SH-SY5Y (cell line): ENCODE measurements at regions not wholly inside any gene's neighbourhood (a gene's known extent, or its start where the extent isn't known, plus 50 kb on each side); places are given as distances from the start of the nearest gene placed in this dataset.

Experiments
- GATA2 ChIP-seq: IDR thresholded peaks from 2 replicates; pipeline ENCODE4 v1.6.1; 2011; ENCODE audit warnings: mild to moderate bottlenecking, low read depth, low read length
- GATA3 ChIP-seq: IDR thresholded peaks from 2 replicates; pipeline ENCODE4 v1.6.1; 2011; ENCODE audit warnings: low read depth, mild to moderate bottlenecking, low read length, moderate library complexity

GRCh38 chrX:40152173-40152711, 54.5 kb upstream of the BCOR start:
- TF ChIP-seq GATA3 (no peak), GATA2 (no peak)
